Stimulated activated CD4-positive, alpha-beta T cell treated with anti-CD3 and anti-CD28 coated beads, Interleukin-4, amount 100 ng/mL, for 1 hour (primary cell): ENCODE measurements at regions not wholly inside any gene's neighbourhood (a gene's known extent, or its start where the extent isn't known, plus 50 kb on each side); places are given as distances from the start of the nearest gene placed in this dataset.

Experiments
- DNase-seq: peaks from one replicate; pipeline ENCODE4 v3.0.0-alpha.2; 2020

DNA sequence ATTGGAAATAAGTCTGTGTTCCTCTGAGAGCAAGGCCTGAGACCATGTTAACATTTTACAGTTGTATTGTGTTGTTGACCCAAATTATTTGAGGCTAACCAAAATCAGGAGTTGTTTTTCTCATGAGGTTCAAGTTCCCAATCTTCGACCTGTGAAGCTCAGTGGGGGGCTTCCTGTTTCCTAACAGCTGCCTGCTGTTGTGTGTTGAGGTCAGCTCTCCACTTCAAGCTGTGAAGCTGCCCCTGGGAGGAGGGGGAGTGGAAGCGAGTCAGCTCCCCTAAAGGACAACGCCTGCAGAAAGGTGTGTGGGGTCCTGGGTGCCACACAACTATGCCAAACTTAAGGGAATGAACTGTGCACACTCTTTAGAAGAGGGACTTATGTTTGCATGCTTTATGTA is 295.5 kb downstream of the IRX1 start:
- DNase-seq, result no peak

DNA sequence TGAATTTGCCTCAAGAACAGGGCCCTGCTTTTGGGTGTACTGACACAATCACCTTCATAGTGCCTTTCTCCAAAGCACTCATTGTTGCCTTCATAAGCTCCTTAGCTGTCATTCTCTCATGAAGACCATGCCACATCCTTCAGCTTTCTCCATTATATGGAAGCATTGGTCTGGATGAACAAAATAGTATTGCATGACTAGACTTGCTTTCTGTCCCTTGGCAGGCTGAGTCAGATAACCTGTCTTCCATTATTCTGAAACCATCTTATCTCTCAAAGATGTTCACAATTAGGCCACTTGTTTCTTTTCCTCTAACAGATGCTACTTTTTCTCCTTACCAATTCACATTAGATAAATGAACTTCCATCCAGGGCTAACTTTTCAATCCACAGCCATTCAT is 297.9 kb downstream of the IRX1 start:
- DNase-seq, result no peak

DNA sequence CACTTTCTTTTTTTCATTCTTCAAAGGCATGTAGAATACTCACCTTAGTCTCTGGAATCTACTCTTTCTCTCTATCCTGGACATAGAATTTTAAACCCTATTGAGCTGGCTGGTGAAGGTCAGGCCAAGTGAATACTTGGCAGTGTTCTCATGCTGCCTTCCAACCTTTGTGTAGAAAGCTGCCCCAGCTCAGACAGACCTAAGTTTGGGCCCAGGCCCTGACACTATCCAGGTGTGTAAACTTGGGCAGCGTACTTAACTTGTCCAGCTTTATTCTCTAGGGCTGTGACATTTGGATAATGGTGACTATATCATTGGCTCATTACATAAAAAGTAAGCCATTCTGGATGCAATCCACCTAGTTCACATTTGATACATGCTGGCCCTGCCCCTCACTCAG is 298.3 kb downstream of the IRX1 start:
- no peak for DNase-seq

DNA sequence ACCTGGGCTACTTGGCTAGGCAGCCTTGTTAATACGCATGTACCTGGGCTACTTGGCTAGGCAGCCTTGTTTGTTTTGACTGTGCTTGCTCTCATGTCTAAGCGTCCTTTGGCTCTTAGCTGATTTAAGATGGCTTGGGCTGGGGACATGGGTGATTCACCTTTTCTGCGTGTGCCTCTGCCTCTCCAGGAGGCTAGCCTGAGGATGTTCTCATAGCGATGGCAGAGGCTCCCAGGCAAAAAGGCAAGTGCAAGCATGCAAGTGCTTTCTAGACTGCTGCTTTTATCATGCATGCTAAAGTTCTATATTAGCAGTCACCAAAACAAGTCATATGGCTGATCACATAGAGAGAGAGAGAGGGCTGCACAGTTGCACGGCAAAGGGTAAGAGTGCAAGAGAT is 300.5 kb downstream of the IRX1 start:
- DNase-seq, result no peak

DNA sequence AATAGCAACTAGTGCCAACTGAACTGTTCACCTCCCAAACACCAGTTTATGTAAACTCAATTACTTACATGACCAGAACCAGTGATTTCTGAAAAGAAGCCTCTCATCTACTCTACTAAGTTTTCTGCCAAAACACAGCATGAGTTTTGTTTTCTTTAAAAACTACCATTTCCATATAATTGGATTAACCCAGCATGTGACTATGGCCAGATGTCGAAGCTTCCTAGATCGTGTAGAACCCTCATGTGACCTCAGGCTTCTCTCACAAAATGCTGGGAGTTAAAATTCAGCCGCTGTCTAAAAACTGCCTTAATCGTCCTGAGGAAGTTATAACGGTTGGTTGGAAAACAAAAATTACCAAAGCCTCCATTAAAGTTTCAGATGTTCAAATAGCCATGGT is 303.5 kb downstream of the IRX1 start:
- no peak for DNase-seq

DNA sequence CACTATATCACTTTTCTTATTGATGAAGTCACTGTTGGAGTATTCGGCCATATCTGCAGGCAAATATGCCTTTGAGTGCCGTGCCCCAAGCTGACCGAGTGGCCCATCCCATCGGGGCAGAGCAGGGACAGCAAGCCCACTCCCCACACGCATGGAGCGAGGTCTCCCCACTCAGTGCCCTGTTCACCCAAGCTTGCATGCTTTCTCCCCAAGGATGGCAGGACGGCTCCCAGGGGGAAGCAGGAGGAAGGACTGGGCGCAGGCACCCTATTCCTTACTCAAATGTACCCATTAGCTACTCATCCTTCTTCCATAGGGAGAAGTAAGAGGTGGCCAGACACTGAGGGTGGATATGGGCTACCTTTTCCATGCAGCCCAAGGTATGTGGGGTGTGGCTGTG is 309.0 kb downstream of the IRX1 start:
- DNase-seq, result no peak

DNA sequence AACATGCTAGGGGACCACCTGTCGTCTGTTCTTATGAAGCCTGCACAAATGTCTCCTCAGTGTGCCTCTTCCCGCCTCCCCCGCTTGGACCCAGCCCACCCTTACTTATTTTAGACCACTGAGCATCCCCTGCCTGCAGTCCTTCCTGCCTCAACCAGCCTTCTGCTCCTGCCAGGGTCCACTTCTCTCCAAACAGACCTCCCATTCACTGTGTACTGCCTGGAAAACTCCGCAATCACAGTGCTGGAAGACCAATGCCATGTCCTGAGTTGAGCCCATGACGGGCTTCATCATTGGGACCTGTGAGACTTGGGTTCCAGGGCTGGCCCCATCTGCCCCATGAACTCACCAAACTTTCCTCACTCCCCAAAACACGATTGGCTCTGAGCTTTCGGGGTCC is 309.4 kb downstream of the IRX1 start:
- no peak for DNase-seq

DNA sequence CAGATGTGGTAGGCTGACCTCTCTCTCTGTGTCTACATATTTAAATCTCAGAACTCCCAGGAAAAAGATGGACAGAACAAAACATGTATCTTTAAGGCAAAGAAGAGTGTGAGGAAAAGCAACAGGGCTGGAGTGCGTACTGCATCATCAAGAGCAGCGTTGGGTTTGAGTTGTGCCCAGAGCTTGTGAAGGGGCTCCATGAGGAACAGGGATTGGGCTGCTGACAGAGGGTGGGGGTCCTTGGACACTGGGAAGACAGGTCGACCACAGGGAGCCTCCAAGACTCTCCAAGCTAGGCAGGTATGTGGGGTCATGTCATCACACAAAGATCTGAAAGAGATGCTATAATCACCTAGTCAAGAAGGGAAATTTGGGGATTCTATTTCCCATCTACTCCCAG is 309.9 kb downstream of the IRX1 start:
- no peak for DNase-seq

DNA sequence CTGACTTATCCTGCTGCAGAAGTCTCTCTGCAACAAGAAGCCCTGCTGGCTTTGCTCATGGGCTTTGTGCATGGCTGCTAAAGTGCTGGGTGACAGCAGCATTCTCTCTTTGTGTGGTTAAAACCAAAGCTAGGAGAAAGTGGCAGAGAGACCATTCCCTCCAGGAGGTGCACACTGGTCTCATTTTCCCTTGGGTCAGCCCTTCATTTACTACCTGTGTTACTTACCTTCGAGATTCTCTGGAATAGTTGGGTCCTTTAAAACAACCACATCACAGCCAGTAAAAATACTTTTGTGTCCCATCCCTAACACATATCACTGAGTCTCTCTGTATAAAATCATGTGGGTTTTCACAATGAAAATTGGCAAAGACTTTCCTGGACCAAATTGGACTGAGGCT is 315.5 kb downstream of the IRX1 start:
- no peak for DNase-seq

DNA sequence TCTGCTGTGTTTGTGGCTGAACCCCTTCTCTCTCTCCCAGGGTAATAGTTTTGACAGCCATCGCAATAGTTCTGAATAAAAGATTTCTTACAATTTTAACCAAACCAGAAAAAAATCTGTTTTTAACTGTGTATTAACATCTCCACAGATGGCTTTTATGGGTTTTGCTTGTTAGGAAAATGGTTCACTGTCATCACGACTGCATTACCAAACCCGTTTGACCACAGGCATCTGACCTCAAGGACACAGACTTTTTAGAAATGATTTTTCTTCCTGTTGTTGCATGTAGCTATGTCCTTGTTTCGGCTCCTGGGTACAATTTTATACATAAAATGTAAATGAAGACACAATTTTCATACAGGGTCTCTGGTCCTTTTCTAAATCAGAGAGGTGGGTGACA is 316.1 kb downstream of the IRX1 start:
- no peak for DNase-seq

DNA sequence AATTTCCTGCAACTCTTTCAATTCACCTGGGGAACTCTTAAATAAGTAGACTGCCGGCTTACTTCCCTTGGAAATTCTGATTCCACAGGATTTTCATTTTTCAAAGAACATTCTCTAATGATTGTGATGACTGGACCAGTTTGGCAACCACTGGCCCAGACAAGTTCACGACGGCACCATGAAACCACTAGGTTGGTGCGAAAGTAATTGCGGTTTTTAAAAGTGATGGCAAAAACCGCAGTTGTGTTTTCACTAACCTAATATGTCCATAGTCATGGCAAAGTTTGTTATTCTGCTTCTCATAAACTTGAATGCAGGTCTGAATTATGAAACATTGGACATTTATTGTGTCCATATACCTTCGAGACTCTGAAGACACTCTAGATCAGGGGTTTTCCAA is 317.2 kb downstream of the IRX1 start:
- no peak for DNase-seq

DNA sequence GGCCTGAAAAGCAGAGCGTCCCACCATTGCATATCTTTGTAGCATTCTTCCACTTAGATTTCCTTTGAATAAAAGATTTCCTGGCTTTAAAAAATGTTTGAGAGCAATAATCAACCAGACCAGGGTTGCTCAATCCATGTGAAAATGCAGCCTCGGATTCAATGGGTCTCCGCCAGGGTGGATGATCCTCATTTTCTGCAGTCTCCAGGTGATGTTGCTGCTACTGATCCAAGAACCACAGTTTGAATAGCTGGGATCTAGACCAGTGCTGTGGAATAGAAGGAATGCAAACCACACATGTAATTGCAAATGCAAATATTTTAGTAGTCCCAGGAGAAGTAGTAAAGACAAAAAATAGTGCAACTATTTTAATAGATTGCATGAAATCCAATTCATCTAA is 317.6 kb downstream of the IRX1 start:
- DNase-seq, result no peak

DNA sequence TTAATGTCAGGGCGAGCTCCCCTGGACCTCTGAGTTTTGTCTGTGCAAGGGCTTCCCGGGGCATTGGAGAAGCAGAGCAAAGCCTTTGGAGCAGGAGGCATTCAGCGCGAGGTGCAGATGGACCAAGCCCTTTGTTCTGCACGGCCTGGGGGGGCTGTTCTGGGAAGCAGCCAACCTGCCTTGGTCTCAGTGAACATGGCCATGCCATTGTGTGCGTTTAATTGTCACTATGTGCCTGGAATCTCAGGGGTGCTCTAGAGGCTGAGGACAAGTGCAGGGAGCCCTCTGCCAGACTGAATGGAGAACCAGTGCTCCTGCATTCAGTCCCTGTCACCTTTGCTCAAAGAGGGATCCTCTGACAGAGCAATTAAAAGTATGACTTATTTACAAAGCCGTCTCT is 329.4 kb downstream of the IRX1 start:
- DNase-seq, result no peak

DNA sequence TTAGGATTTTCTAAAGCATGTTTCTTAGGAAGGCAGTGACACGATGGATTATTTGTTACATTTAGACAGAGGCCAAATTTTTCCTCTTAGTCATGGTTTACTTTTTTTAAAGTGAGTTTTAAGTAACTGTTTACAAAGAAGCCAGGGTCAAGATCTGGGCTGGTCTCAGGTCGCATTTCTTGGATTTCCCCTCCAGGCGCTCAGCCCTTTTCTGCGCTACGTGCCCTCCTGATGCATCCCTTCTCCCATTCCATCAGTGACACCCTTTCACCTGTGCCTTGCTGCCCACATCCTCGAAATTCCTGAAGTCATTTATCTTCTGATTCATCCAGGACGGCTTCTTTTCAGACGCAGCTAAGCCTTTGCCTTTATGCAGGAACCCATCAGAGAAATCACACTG is 330.3 kb downstream of the IRX1 start:
- no peak for DNase-seq

DNA sequence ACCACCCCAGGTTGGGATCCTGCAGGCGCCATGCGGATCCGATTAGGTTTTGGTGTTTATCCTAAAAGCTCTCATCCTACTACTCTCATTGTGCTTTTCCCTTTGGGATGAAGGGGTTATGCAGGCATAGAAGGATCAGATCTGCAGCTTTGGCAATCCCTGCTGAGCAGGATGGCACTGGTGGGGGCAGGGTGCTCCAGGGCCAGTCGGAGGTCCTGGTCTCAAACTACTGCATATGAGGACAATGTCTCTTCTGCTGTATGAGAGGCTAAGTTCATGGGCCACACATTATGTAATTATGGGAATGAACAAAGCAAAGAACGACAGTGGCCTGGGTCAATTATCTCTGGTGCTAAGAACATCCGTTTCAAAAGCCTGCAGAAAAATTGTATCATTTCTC is 334.2 kb downstream of the IRX1 start:
- DNase-seq, result no peak

DNA sequence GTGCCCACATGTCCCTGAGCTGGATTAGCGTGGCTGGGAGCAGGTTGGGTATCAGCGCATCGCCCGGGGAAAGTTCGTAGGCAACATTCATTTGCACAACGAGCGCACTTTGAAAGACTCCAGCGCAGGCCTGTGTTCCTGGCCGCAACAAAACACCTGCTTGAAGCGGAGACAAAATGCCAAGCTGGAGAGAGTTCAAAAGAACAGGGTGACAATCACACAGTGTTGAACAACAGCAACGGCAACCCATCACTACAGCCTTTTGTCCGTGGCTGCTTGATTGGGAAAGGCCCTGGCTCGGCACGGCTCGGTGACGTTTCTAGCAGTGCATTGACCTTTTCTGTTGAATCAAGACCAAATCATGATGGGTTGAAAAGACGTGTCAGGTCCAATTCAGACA is 336.3 kb downstream of the IRX1 start:
- no peak for DNase-seq

DNA sequence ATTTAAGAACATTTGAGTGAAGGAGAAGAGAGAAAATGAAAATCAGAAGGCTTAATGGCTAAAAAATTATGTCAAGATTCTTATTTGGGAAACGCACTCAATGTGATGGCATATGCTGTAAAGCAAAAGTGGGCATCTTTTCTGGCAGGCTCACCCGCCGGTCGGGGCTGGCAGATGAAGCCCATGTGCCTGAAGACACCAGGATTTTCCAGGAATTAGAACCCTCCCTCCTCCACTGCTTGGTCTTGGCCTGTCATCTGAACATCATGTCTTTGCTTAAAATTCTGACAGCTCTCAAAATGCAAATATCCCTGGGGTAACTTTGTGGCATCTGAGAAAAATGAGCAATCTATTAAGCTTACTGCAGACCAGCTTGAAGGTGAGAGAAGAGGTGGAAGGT is 337.9 kb downstream of the IRX1 start:
- no peak for DNase-seq

DNA sequence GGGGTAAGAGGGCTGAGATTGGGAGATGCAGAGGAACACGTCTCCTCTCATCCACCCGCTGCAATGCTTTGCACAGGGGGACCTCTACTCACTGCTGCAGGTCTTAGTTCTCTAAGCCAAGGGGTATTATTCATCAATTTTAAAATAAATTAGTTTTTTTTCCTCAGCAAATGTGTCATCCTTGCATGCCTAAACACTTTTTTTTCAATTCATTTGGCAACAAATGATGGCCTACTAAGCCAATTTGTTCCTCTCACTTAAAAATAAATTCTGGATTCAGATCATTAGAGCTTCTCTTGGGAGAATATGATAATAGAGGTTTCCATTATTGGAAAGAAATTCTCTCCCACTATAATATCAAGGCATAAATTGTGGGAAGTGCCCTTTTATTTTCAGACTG is 338.3 kb downstream of the IRX1 start:
- DNase-seq, result no peak

DNA sequence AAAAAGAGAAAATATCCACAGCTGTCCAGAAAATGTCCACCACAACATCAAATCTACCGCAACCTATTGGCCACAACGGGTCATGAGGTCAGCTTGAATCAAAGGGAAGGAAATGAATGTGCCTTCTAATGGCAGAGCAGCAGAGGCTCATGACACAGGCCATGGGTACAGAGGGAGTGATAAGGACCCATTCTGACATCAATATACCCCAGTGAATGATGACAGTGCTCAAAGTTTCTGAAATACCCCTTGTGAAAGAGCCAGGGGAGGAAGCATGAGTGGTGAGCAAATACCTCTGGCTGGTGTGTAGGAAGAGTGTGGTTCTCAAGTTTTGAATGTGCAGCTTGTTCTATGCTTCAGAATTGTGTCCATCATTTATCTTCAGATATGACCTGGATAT is 348.2 kb downstream of the IRX1 start:
- no peak for DNase-seq

DNA sequence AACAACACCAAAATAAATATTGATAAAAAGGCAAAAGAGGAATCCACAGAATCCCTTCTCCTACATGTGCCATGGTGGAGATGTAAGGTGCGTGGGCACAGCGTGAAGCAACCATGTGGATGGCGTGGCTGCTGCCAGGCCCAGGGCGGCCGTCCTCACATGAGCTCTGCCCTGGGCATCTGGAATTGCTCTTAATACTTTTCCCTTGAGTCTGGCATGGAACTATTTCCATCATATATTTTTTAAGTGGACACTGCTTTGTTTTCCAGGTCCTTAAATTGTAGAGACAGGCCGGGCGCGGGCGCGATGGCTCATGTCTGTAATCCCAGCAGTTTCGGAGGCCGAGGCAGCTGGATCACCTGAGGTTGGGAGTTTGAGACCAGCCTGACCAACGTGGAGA is 349.3 kb downstream of the IRX1 start:
- DNase-seq, result no peak

DNA sequence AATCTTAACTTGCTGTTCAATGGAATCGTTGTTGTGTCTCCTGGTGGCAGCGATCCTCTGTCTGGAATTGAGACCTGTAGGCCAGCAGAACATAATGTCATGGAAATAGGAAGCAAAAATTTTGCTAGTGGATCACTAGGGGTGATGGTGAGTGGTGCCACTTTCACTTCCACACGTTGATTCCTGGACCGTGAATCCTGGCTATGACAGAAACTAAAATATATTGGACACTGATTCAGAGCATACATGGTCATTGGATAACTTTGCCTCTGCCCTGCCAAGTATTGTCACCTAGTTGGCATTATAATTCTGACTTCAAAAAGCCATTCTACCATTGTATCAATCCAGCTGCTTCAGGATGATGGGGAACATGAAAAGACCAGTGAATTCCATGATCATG is 353.2 kb downstream of the IRX1 start:
- DNase-seq, result no peak

DNA sequence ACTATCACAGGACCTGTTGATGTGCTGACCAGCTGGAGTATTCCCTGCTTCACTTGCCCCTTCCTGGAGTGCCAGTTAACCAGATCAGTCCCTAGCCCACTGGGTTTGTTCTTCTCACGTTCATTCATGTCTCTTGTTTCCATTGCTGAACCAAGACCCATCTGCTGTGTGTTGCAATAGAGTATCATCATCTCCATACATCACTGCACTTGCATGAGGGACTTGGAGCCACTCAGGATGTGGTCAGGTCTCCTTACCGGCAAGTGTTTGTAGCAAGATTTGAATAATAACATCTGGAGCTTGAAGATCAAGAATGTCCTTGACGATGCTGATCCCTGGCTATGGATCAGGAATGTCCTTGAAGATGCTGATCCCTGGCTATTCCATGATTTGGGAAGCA is 358.6 kb downstream of the IRX1 start:
- no peak for DNase-seq

DNA sequence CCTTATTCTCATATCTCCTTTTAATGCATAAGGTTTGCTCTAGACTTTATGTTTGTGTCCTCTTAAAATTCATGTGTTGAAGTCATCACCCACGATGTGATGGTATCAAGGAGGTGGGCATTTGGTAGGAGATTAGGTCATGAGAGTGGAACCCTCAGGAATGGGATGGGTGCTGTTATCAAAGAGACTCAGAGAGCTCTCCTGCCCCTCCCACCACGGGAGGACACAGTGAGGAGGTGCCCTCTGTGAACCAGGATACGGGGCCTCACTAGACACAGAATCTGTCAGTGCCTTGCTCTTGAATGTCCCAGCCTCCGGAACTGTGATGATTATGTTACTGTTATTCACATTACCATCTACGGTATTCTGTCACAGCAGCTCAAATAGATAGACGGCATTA is 359.0 kb downstream of the IRX1 start:
- DNase-seq, result no peak

DNA sequence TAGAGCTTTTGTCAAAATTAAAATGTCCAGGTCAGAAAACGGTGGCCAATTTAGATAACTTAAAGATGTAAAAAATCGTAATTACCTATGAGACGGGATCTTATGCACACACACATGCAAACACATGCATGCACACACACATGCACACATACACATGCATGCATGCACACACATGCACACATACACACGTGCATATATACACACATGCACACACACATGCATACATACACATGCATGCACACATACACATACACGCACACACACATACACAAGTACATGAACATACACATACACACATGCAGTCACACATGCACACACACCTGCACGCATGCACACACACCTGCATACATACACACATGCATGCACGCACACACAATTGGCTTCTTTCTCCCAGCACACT is 362.0 kb downstream of the IRX1 start:
- no peak for DNase-seq

DNA sequence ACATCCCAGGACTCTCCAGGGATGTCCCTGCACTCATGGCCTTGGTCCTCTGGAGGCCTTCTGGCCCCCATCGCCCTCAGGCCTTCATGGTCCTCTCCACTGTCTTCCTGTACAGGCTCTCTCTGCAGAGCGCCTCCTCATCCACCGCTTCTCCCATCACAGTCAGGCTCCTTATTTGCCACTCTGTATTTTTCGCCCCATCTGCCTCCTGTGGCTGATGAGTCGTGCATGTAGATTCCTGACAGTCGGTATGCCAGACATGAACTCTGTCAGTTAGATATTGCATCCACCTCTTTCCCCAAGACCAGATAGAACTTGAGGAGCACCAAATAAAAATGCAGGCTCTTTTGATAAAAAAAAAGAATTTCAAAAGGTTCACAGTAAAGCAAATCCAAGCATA is 362.8 kb downstream of the IRX1 start:
- DNase-seq, result no peak

DNA sequence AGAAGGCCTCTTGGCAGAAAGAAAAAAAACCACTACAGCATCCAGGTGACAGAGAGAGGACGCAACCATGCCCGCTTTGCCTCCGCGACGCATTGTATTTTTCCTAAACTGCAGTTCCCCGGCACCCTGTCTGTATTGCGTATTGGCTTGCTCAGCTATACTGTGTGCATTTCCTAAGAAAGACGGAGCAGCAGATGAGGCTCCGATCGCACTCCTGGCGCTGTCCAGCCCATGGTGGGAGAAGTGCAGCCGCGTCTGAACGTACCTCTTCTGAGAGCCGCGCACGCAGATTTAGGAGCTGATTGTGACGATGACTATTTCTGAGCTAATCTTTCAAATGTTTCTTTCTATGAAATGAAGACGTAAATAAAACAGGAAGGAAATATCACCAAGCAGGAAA is 366.5 kb downstream of the IRX1 start:
- DNase-seq, result no peak

DNA sequence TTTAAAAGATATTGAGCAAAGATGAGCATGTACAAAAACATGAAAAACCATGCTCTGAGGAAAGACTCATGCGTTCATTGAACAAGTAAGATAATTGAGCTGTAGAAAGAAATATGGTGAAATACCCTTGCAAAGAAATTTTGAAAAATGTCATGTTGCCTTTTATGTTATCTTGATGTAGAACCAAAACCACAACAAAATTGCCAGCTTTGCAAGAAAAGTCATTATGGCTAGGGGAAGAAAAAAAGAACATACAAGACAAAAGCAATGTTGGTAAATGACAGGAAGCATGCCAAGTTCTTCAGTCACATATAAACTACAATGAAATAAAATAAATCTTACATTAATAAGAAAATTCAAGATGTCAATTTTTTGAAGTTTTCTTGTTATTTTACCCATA is 368.0 kb downstream of the IRX1 start:
- DNase-seq, result no peak
